K562 (cell line): ENCODE measurements at regions not wholly inside any gene's neighbourhood (a gene's known extent, or its start where the extent isn't known, plus 50 kb on each side); places are given as distances from the start of the nearest gene placed in this dataset.

Experiments
- ATAC-seq: fragments of 200-7000 bp; cut with Tn5 transposase; 3 replicates; pipeline ENCODE4 v1.9.1; 2020; ENCODE audit warnings: moderate library complexity
- BruUV-seq: library from RNA; stranded (reverse); fragments of 400-500 nt; replicated peaks from 2 replicates; lab custom pipeline; 2021; lab: Mats Ljungman, UMichigan
- CTCF ChIA-PET: fragments of 300-600 bp; formaldehyde crosslinking; extraction: SDS; loops from one replicate; lab custom pipeline; 2021; ENCODE audit warnings: low intra/inter-chr PET ratio; lab: Yijun Ruan, JAX
- POLR2A ChIA-PET: fragments of 300-600, 350-650 bp; sonication (Branson Sonifier 250); formaldehyde crosslinking; extraction: SDS; loops from one replicate; lab custom pipeline; 2021; ENCODE audit warnings: antibody characterized with exemption, inconsistent platforms; lab: Yijun Ruan, JAX
- DNase-seq, 4 experiments: peaks; one replicate each; pipeline versions ENCODE4 v3.0.0 to v3.0.0-alpha.2; 2011 to 2018; ENCODE audit warnings: low spot score in 3 of 4, mixed read lengths in 3 of 4; ENCODE audit errors: extremely low read depth in 1 of 4
- FAIRE-seq: peaks from 2 replicates; lab custom pipeline; 2011; peaks lifted over from hg19 to GRCh38; lab: Jason Lieb, UNC
- H2AFZ ChIP-seq: 2 replicates; pipeline ENCODE4 v1.6.0; 2011; ENCODE audit warnings: low read depth, low read length, control low read depth, inconsistent platforms
- H3K27ac ChIP-seq: fragments of 200-600 bp; 3 replicates; pipeline ENCODE4 v1.8.0; 2011; ENCODE audit warnings: low read depth, mild to moderate bottlenecking, control low read depth, inconsistent platforms, low read length, moderate library complexity, mixed read lengths; ENCODE audit errors: extremely low read depth
- H3K27me3 ChIP-seq, 2 experiments: fragments of 300-600 bp in 1 of 2; 2 replicates in 1 of 2; 3 replicates in 1 of 2; pipeline versions ENCODE4 v1.6.0 to v1.8.0; 2011; ENCODE audit warnings: inconsistent platforms in 2 of 2, low read length in 2 of 2, mild to moderate bottlenecking in 1 of 2, mixed read lengths in 1 of 2, moderate library complexity in 1 of 2; ENCODE audit not compliant: control insufficient read depth in 2 of 2, insufficient read depth in 2 of 2
- H3K36me3 ChIP-seq: fragments of 300-600 bp; 3 replicates; pipeline ENCODE4 v1.8.0; 2011; ENCODE audit warnings: mild to moderate bottlenecking, low read length, inconsistent platforms; ENCODE audit not compliant: control insufficient read depth, insufficient read depth
- H3K4me1 ChIP-seq, 2 experiments: fragments of 200-600 bp in 1 of 2; replicated peaks in 1 of 2; 2 replicates in 1 of 2; 3 replicates in 1 of 2; pipeline versions ENCODE4 v1.5.1 to v1.8.0; 2011; ENCODE audit warnings: inconsistent platforms in 2 of 2, low read length in 2 of 2, mild to moderate bottlenecking in 1 of 2, mixed read lengths in 1 of 2, moderate library complexity in 1 of 2; ENCODE audit not compliant: control insufficient read depth in 2 of 2, insufficient read depth in 2 of 2
- H3K4me2 ChIP-seq: 2 replicates; pipeline ENCODE4 v1.6.1; 2011; ENCODE audit warnings: low read length, control low read depth, inconsistent platforms, mixed read lengths; ENCODE audit not compliant: insufficient read depth
- H3K4me3 ChIP-seq: fragments of 200-600 bp; sonication (generic), shearing (Covaris generic); 2 replicates; pipeline ENCODE4 v1.5.1; 2016; ENCODE audit warnings: control low read depth, inconsistent platforms
- H3K79me2 ChIP-seq: fragments of 200-600 bp; 3 replicates; pipeline ENCODE4 v1.8.0; 2011; ENCODE audit warnings: low read length, inconsistent platforms; ENCODE audit not compliant: control insufficient read depth, insufficient read depth
- H3K9ac ChIP-seq, 2 experiments: 2 replicates each; pipeline versions ENCODE4 v1.6.0 to v1.6.1; 2011; ENCODE audit warnings: low read depth in 2 of 2, low read length in 2 of 2, control low read depth in 1 of 2, inconsistent platforms in 1 of 2, mild to moderate bottlenecking in 1 of 2, mixed read lengths in 1 of 2; ENCODE audit not compliant: insufficient read depth in 1 of 2
- H3K9me1 ChIP-seq: one replicate; pipeline ENCODE4 v1.6.0; 2011; ENCODE audit warnings: inconsistent platforms, mild to moderate bottlenecking, low read length, moderate library complexity; ENCODE audit not compliant: control insufficient read depth, insufficient read depth
- H3K9me3 ChIP-seq: replicated peaks from 2 replicates; pipeline ENCODE4 v1.5.1; 2011; ENCODE audit warnings: low read depth, low read length, inconsistent platforms; ENCODE audit not compliant: control insufficient read depth, insufficient read depth
- H4K20me1 ChIP-seq: replicated peaks from 2 replicates; pipeline ENCODE4 v1.6.1; 2011; ENCODE audit warnings: low read length, inconsistent platforms, mixed read lengths; ENCODE audit not compliant: control insufficient read depth, insufficient read depth
- MED1 ChIP-seq: sonication (generic); formaldehyde crosslinking; IDR thresholded peaks from 2 replicates; pipeline ENCODE4 v1.8.1; 2023; ENCODE audit warnings: missing genetic modification reagents, borderline replicate concordance
- NR2C1 ChIP-seq, 2 experiments: fragments of 450-650 bp; IDR thresholded peaks; 2 replicates each; pipeline ENCODE4 v1.6.1; 2017; ENCODE audit warnings: mild to moderate bottlenecking in 2 of 2, antibody characterized with exemption in 1 of 2, inconsistent platforms in 1 of 2, missing compliant biosample characterization in 1 of 2, missing genetic modification characterization in 1 of 2
- PHF8 ChIP-seq: fragments of 200-600 bp; sonication (generic); IDR thresholded peaks from 2 replicates; pipeline ENCODE4 v1.6.1; 2012; ENCODE audit warnings: mixed run types, mild to moderate bottlenecking, inconsistent platforms, low read length, moderate library complexity, borderline replicate concordance
- TBP ChIP-seq: optimal IDR thresholded peaks from 2 replicates; pipeline ENCODE3; 2011; ENCODE audit warnings: low read depth, low read length, improper control_type of control experiment
- ZBTB17 ChIP-seq: fragments of 450-650 bp; formaldehyde crosslinking; IDR thresholded peaks from 2 replicates; pipeline ENCODE4 v1.4.0; 2020; ENCODE audit warnings: mild to moderate bottlenecking
- WGBS: fragments of 100-300 bp; shearing (Covaris generic); methylation state at CpG from one replicate; pipeline ENCODE4 v1.1.6; 2016; ENCODE audit warnings: low coverage, mixed read lengths; ENCODE audit not compliant: insufficient coverage; ENCODE audit errors: missing lambda C conversion rate; 5-methylcytosine and 5-hydroxymethylcytosine counted together
- in situ Hi-C: fragments of 300-500 bp; cut with MboI; formaldehyde crosslinking; loops from 4 replicates; pipeline ENCODE4 v1.15.0; 2018; ENCODE audit warnings: inconsistent platforms, mixed read lengths
- intact Hi-C: fragments of 100-400 bp; cut with micrococcal nuclease; formaldehyde crosslinking; loops from 2 replicates; pipeline ENCODE4 v1.14.2; 2022
- TF ChIP-seq, protein P1 (sequence below), 2 experiments: fragments of 450-650 bp in 1 of 2; sonication (generic) in 1 of 2; formaldehyde crosslinking; conservative IDR thresholded peaks; 2 replicates each; pipeline versions ENCODE4 v1.4.0 to v1.8.1; 2020 to 2022; ENCODE audit warnings: mild to moderate bottlenecking in 1 of 2, missing genetic modification reagents in 1 of 2

DNA sequence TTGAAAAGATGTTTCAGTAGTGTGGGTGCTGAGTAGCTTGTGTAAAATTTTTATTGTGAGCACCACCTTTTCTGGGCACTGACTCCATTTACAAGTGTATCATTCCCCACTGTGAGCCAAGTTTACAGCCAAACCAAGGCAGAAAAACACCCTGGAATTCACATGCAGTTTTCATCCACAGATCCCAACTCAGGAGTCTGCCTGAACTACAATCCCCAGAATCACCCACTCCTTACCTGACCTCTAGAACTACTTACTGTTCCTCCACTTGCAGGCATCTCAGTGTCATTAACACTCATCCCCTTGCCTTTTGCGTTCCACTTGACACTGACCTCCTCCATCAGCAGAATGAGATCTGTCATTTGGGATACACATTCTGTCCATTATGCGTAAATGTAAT, 2042.6 kb upstream of the CDH6 start:
- Histone ChIP-seq H4K20me1 (no peaks in the 10 kb centered on the region), H2AFZ (no peak overlapping the region), H3K36me3 (no peaks in the 10 kb centered on the region), H3K9ac (no peak overlapping the region), H3K27ac (no peak overlapping the region)
- DNase-seq (no peak), FAIRE-seq (no peak)
- CTCF ChIA-PET: no interaction called here
- intact Hi-C loops: no loop called here
- TF ChIP-seq MED1 (CRISPR knock-in tag) (no peak), NR2C1 (IDR thresholded peaks at IDR 0.05) (no peak), NR2C1 (tag; IDR thresholded peaks at IDR 0.05) (0 out of 2 replicates have a peak, but pooled peaks have one; percentile 24)
- TF ChIP-seq, all 486 proteins: peak for 1
- no peak overlapping the region for H3K4me2 ChIP-seq
- H3K9me3 ChIP-seq: no peaks in the 10 kb centered on the region
- no peaks in the 10 kb centered on the region for H3K4me1 ChIP-seq
- 38% methylated on average over 2 of the region's 2 CpGs for WGBS
- POLR2A ChIA-PET: no interaction called here
- no peak overlapping the region for H3K4me3 ChIP-seq
- no TSS peak for BruUV-seq
- no peaks in the 10 kb centered on the region for H3K79me2 ChIP-seq
- ATAC-seq: no peak
- H3K9me1 ChIP-seq: no peaks in the 10 kb centered on the region
- in situ Hi-C loops: no loop called here
- no peaks in the 10 kb centered on the region for H3K27me3 ChIP-seq

DNA sequence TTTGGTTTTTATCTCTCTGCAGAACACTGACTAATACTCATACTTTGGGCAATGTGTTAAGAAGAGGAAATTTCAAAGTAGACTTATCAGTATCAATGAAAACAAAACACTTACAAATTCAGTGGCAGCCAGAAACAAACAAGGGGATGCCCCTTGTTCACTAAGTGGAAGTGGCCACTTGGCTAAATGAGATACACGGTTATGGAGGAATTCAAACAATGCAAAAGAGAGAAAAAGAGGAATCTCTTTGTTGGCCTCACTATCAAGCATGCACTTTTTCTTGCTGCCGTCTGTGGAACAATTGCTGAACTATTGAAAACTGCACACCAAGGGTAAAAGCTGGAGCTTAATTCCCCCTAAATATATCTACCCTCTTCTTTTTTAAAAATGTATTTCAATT, 2044.9 kb upstream of the CDH6 start:
- FAIRE-seq: no peak
- WGBS: 7% methylated on average over 2 of the region's 2 CpGs
- DNase-seq: no peak
- POLR2A ChIA-PET: no interaction called here
- H4K20me1 ChIP-seq: no peaks in the 10 kb centered on the region
- intact Hi-C loops: no loop called here
- H3K27ac ChIP-seq: no peak overlapping the region
- no peaks in the 10 kb centered on the region for H3K9me3 ChIP-seq
- CTCF ChIA-PET: no interaction called here
- ATAC-seq: no peak
- in situ Hi-C loops: no loop called here
- no peak overlapping the region for H3K4me2 ChIP-seq
- no peaks in the 10 kb centered on the region for H3K36me3 ChIP-seq
- no peaks in the 10 kb centered on the region for H3K9me1 ChIP-seq
- no peaks in the 10 kb centered on the region for H3K27me3 ChIP-seq
- no peaks in the 10 kb centered on the region for H3K4me1 ChIP-seq
- no peak overlapping the region for H2AFZ ChIP-seq
- no peaks in the 10 kb centered on the region for H3K79me2 ChIP-seq
- no TSS peak for BruUV-seq
- no peak overlapping the region for H3K9ac ChIP-seq
- no peak overlapping the region for H3K4me3 ChIP-seq
- TF ChIP-seq, protein P1, sequence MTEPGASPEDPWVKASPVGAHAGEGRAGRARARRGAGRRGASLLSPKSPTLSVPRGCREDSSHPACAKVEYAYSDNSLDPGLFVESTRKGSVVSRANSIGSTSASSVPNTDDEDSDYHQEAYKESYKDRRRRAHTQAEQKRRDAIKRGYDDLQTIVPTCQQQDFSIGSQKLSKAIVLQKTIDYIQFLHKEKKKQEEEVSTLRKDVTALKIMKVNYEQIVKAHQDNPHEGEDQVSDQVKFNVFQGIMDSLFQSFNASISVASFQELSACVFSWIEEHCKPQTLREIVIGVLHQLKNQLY (CRISPR knock-in tag; conservative IDR thresholded peaks at IDR 0.05): no peak
- TF ChIP-seq TBP (no peak), PHF8 (no peak), ZBTB17 (CRISPR knock-in tag) (no peak)
